CMK (cell line): ENCODE measurements at regions not wholly inside any gene's neighbourhood (a gene's known extent, or its start where the extent isn't known, plus 50 kb on each side); places are given as distances from the start of the nearest gene placed in this dataset.
"Not testable (repeated sequence)": the region's sequence is repeated elsewhere in the genome, so short reads cannot be mapped to it uniquely, and the experiment has no call there.

Experiments
- DNase-seq: peaks from one replicate; pipeline ENCODE4 v3.0.0-alpha.2; 2010; ENCODE audit warnings: low read depth

GRCh38 chrX:41003506-41004270 is 81.6 kb upstream of the USP9X start:
- no peak for DNase-seq

- no peak for DNase-seq
Measured at GRCh38 chrX:41005445-41005992, 79.7 kb upstream of the USP9X start.

- peak; percentile 76 for DNase-seq
Measured at GRCh38 chrX:41009850-41010846, 75.1 kb upstream of the USP9X start.

GRCh38 chrX:41014776-41015360 is 70.4 kb upstream of the USP9X start:
- DNase-seq, result no peak

- DNase-seq, result not testable (repeated sequence)
Measured at GRCh38 chrX:41017785-41018184, 67.5 kb upstream of the USP9X start.

- not testable (repeated sequence) for DNase-seq
Measured at GRCh38 chrX:41018391-41019040, 66.7 kb upstream of the USP9X start.

GRCh38 chrX:41019041-41019392 is 66.2 kb upstream of the USP9X start:
- DNase-seq, result no peak

- no peak for DNase-seq
Measured at GRCh38 chrX:41022566-41022965, 62.7 kb upstream of the USP9X start.

- no peak for DNase-seq
Measured at GRCh38 chrX:41023098-41023497, 62.1 kb upstream of the USP9X start.

GRCh38 chrX:41024335-41024734 is 60.9 kb upstream of the USP9X start:
- DNase-seq, result not testable (repeated sequence)

GRCh38 chrX:41024755-41025154 is 60.5 kb upstream of the USP9X start:
- DNase-seq, result no peak

GRCh38 chrX:41025926-41026701 is 59.1 kb upstream of the USP9X start:
- DNase-seq, result no peak

- DNase-seq, result no peak
Measured at GRCh38 chrX:41026702-41027078, 58.6 kb upstream of the USP9X start.

- no peak for DNase-seq
Measured at GRCh38 chrX:41029332-41029731, 55.9 kb upstream of the USP9X start.

GRCh38 chrX:41031256-41031967 is 53.8 kb upstream of the USP9X start:
- no peak for DNase-seq

- peak; percentile 20 for DNase-seq
Measured at GRCh38 chrX:41033299-41033698, 51.9 kb upstream of the USP9X start.

- not testable (repeated sequence) for DNase-seq
Measured at GRCh38 chrX:41034902-41035301, 50.3 kb upstream of the USP9X start.
